GM21360 (cell line): ENCODE measurements at regions not wholly inside any gene's neighbourhood (a gene's known extent, or its start where the extent isn't known, plus 50 kb on each side); places are given as distances from the start of the nearest gene placed in this dataset.
"Not testable (repeated sequence)": the region's sequence is repeated elsewhere in the genome, so short reads cannot be mapped to it uniquely, and the experiment has no call there.

ENCODE experiments used
- ATAC-seq: cut with Tn5 transposase; IDR thresholded peaks from one replicate; pipeline ENCODE4 v1.9.1; 2021; ENCODE audit warnings: mild to moderate bottlenecking, moderate library complexity; ENCODE audit not compliant: unreplicated experiment

- no peak for ATAC-seq
These were observed 384.7 kb upstream of the FZD8 start for GRCh38 chr10:36026656-36027390.

- no peak for ATAC-seq
These were observed 384.0 kb upstream of the FZD8 start for GRCh38 chr10:36026081-36026480.

- no peak for ATAC-seq
These were observed 381.8 kb upstream of the FZD8 start for GRCh38 chr10:36023939-36024338.

GRCh38 chr10:36021096-36021495 is 379.0 kb upstream of the FZD8 start:
- no peak for ATAC-seq

GRCh38 chr10:36019749-36020148 is 377.7 kb upstream of the FZD8 start:
- ATAC-seq, result no peak

GRCh38 chr10:36018996-36019395 is 376.9 kb upstream of the FZD8 start:
- no peak for ATAC-seq

GRCh38 chr10:36017137-36017536 is 375.0 kb upstream of the FZD8 start:
- no peak for ATAC-seq

- no peak for ATAC-seq
These were observed 365.3 kb upstream of the FZD8 start for GRCh38 chr10:36007369-36007768.

- no peak for ATAC-seq
These were observed 361.6 kb upstream of the FZD8 start for GRCh38 chr10:36003688-36004087.

- ATAC-seq, result no peak
These were observed 361.0 kb upstream of the FZD8 start for GRCh38 chr10:36003031-36003600.

- no peak for ATAC-seq
These were observed 360.3 kb upstream of the FZD8 start for GRCh38 chr10:36002445-36002844.

- ATAC-seq, result not testable (repeated sequence)
These were observed 358.7 kb upstream of the FZD8 start for GRCh38 chr10:36000754-36001153.

GRCh38 chr10:35998026-35998425 is 355.9 kb upstream of the FZD8 start:
- no peak for ATAC-seq

- ATAC-seq, result no peak
These were observed 353.4 kb upstream of the FZD8 start for GRCh38 chr10:35995485-35995884.

GRCh38 chr10:35993591-35994515 is 351.8 kb upstream of the FZD8 start:
- ATAC-seq, result no peak

- no peak for ATAC-seq
These were observed 350.0 kb upstream of the FZD8 start for GRCh38 chr10:35992107-35992506.

GRCh38 chr10:35986756-35987502 is 344.8 kb upstream of the FZD8 start:
- ATAC-seq, result no peak

- no peak for ATAC-seq
These were observed 337.0 kb upstream of the FZD8 start for GRCh38 chr10:35979116-35979515.

GRCh38 chr10:35973912-35974591 is 332.0 kb upstream of the FZD8 start:
- not testable (repeated sequence) for ATAC-seq

- no peak for ATAC-seq
These were observed 330.2 kb upstream of the FZD8 start for GRCh38 chr10:35972275-35972674.
